ENCODE measurements at regions not wholly inside any gene's neighbourhood (a gene's known extent, or its start where the extent isn't known, plus 50 kb on each side); places are given as distances from the start of the nearest gene placed in this dataset.

DNA sequence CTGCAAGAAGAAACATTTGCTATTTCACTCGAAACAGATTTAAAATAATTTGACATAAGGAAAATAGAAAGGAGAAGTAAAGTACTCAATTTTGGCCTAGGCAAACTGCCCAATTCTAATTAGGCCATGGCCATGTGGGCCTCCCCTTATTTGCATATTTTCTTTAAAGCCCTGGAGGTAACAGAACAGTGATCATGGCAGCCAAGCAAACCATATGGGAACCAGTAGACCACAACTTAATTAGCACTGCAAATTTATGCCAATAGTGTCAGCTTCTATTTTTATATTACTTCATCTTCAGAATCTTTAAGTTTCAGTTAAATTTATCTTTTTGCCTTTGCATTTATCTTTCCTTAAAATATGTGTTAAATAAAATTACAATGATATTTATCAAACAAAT, 63.3 kb upstream of the THSD7A start:
- DNase-seq = no peak

DNA sequence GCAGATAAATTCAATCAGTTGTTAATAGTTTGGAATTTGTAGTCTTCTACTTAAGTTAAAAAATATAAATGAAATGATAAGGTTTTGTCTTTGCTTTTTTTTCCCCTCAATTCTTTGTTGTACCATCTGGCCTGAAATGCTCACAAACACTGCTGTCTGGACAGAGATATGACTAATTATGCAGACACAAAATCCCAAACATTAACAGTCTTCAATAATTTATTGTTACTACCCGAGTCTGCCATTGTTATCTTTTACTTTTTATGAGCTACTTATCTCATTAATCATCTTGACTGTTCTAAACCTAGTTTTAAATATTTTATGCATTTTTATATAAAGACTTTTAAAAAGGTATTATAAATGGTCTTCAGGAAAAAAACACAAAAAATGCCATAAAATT, 64.7 kb upstream of the THSD7A start:
- no peak for DNase-seq

DNA sequence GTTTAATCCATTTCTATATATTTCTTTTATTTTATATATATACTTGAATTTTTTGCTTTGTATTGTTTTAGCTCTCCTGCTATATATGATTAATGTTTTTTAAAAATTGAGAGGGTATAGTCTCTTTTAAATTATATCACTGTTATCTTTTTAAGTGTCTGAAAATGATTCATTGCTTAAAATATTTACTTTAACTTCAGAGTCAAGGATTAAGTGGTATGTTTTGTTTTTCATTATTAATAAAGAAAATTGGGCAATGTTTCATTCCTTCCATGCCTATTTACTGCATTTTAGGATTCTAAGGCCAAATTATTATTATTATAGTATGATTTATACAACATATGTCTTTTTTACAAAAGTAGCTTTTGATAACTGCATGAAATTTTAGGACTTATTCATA, 67.2 kb upstream of the THSD7A start:
- DNase-seq = no peak

GRCh38 chr7:11910253-11910652, 78.3 kb upstream of the THSD7A start:
- DNase-seq = no peak

DNA sequence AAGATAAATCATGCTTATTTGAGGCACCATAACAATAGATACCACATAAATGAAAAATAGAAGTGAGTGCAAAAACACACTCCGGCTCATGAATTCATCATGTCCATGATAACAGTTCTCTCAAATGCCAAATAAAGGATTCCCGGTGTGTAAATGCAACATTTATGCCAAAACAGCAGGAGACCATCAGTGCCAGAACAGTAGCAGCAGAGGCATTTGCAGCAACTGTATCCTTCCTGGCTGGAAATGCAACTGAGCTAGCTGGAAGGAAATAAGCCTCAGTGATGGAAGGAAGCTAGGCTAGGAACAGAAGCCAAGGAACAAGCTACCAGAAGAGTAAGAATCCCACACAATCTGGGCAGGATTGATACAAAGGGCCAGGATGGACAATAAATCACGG, 79.9 kb upstream of the THSD7A start:
- DNase-seq = no peak

DNA sequence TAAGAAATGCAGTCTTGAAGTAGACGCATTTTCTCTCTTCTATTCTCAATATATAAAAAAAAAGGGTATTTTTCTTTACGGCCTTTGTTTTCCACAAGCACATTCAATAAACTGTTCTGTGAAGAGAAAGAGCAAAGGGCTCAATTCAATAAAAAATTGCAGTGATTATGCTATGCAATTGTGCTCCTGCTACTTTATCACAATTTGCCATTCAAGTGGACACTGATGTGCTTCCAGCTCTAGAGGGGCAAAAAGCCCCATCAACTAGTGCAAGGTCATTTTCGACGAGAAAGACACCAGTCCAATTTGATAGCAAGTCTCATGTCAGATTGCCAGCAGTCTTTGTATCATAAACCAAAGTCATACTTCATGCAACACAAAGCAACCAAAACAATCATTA, 82.6 kb upstream of the THSD7A start:
- no peak for DNase-seq

DNA sequence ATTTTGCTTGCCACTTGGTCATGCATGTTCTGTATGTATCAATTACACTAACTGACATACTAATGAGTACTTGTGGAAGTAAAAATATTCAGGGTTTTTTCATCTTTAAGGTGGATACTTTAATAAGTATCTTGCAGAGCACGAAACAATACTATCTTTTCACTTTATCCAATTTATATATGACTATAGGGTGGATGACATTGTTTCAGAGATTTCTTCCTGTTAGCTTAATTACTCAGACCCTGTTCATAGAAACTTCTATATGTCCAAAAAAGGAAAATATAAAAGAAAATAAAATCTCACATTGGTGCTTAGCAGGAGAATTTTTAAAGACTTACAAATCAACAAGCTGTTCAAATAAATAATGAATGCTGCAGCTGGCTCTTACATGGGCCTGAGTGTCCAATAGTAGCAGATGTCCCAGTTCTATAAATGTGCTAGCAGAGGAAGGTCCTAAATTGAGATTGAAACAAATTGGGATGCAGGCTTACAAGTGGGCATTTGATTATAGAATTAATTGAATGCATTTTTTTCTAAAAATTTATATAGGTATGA, 91.5 kb upstream of the THSD7A start:
- DNase-seq = no peak

GRCh38 chr7:11931307-11931706, 99.3 kb upstream of the THSD7A start:
- DNase-seq = no peak

- no peak for DNase-seq
Measured at GRCh38 chr7:11934796-11935195, 102.8 kb upstream of the THSD7A start.

DNA sequence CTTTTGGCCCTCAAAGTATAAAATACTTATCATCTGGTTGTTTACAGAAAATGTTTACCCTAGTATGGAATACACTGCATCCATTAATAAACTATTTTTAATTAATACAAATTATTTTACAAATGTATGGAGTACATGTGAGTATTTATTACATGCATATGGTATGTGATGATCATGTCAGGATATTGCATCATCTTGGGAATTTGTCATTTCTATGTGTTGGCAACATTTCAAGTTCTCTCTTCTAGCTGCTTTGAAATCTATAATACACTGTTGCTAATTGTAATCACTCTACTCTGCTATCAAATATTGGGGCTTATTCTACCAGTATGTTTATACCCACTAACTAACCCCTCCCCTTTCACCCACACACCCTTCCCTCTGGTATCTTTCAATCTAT, 103.9 kb upstream of the THSD7A start:
- no peak for DNase-seq

DNA sequence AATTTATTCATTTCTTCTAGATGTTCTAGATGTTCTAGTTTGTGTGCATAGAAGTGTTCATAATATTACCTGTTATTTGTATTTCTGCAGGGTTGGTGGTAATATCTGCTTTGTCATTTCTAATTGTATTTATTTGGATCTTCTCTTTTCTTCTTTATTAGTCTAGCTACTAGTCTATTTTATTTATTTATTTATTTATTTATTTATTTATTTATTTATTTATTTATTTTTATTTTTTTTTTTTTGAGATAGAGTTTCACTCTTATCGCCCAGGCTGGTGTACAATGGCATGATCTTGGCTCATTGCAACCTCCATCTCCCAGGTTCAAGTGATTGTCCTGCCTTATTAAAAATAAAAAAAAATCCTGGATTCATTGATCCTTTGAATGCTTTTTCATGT, 114.8 kb upstream of the THSD7A start:
- no peak for DNase-seq

DNA sequence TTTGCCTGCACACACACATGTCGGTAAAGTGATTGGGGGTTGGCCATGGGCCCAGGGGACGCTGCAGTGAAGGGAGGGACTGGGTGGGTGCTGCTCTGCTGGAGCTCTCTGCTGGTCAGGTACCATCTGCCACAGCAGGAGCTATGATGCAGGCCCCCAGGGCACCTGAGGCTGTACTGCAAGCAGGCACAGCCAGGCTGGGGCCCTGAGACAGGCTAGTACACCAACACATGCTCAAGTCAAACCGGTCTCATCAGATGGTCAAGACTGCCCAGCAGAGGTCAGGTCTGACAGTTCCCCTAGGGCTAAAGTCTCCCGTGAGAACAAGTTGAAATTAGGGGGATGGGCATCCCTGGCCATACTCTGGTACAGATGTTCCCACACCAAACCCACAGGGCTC, 118.3 kb upstream of the THSD7A start:
- no peak for DNase-seq

DNA sequence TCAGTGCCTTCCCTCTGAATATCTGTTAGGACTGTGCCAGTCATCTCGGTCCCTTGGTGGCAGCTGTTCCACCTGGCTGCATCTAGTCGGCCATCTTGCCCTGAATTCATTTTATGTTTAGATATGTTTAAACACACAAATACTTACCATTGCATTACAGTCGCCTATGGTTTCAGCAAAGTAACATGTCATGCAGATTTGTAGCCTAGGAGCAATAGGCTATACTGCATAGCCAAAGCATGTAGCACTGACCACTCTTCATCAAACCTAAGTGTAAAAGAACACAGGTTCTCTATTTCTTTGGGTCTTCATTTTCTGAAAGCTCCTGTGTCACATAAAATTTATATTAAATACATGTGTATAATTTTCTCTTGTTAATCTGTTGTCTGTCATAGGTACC, 118.9 kb upstream of the THSD7A start:
- no peak for DNase-seq

- no peak for DNase-seq
Measured at GRCh38 chr7:11951909-11952308, 119.9 kb upstream of the THSD7A start.

GRCh38 chr7:11952972-11953371, 121.0 kb upstream of the THSD7A start:
- DNase-seq = no peak

DNA sequence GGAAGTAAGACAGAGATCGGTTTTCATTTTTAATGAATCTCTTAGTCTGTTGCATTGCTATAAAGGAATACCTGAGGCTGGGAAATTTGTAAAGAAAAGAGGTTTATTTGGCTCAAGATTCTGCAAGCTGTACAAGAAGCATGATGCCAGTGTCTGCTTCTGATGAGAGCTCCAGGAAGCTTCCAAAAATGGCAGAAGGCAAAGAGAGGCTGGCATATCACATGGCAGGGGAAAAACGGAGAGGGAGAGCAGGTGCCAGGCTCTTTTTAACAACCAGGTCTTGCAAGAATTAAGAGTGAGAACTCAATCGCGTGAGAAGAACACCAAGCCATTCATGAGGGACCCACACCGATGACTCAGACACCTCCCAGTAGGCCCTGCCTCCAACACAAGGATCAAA, 125.0 kb upstream of the THSD7A start:
- no peak for DNase-seq

DNA sequence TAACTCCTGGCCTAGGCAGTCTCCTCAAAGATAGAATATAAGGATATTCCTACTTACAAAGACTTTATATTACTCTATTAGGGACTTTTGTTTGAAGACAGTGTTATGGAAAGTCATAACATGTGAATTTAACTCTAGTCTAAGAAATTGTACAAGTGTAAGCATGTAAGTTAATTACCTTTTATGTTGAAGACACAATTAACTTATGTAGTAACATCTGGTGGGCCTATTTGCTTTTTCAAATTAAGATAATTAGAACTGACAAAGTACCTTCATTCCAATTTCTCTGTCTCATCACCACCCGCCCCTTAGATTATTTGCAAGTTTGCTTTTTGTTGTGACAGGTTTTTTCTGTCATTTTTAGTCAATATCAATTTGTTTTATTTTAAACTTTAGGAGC, 126.0 kb upstream of the THSD7A start:
- no peak for DNase-seq

- no peak for DNase-seq
Measured at GRCh38 chr7:11959121-11959520, 127.1 kb upstream of the THSD7A start.

- DNase-seq = no peak
Measured at GRCh38 chr7:11960621-11961020, 128.6 kb upstream of the THSD7A start.

DNA sequence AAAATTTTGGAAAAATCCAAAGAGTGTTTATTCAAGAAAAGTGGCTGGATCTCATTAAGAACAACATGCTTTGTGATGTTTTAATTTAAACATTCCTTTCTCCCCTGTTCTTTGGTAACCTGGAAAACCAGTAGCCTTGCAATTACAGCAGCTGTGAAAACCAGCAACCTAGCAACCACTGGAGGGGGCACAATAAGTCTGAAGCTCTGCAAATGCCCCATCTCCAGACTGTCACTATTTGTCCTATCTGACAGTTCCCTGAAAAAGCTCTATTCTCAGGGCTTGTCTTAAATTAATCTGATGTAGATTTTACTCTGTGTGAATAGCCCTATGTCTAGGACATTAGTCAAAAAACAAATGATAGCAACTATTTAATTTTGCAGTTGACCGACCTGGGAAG, 137.6 kb upstream of the THSD7A start:
- no peak for DNase-seq

DNA sequence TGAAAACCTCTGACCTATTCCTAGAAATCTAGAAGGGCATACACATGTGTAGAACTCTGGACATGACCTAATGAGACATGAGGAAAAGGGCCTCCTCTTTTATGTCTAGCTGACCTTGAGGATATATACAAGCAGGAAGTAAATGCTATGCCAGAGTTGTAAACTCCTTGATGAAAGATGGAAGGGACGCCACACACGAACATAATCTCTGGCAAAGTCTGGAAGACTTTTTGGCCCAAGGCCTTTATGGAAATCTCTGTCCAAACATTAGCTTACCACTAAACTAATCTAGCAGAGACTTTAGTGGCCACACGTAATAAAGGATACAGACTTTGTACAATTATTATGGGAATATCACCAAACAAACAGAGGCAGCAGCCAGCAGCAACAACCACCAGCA, 138.1 kb upstream of the THSD7A start:
- no peak for DNase-seq

- DNase-seq = no peak
Measured at GRCh38 chr7:11985376-11985775, 153.4 kb upstream of the THSD7A start.

DNA sequence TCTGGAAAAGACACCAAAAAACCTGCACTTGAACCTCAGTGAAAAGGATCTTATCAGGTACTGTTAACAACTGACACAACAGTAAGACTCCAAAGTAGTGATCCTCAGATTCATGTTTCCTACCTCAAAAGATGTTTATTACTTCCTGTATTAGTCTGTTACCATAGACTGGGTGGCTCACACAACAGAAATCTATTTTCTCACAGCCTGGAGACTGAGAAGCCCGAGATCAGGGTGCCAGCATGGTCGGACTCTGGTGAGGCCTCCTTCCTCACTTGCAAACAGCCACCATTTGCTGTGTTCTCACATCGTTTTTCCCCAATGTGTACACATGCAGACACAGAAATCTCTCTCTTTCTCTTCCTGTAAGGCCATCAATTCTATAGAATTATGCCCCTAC, 154.0 kb upstream of the THSD7A start:
- DNase-seq = no peak

DNA sequence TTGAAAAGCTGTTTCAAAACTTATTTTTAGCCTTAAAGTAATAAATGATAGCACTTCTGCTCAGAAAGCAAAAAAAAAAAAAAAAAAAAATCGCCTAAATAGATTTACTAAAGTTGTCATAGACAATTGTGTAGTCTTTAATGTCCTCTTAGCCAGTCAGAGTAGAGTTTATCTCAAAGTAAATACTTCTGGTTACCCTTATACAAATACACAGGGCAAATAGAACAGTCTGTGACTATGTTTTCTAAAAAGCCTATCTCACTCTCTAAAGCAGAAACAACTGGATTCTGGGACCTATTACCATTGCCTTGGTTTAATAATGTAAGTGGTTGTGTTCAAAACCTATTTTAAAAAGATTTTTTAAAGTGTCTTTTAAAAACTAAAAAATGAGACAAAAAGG, 156.2 kb upstream of the THSD7A start:
- peak; percentile 7 for DNase-seq

DNA sequence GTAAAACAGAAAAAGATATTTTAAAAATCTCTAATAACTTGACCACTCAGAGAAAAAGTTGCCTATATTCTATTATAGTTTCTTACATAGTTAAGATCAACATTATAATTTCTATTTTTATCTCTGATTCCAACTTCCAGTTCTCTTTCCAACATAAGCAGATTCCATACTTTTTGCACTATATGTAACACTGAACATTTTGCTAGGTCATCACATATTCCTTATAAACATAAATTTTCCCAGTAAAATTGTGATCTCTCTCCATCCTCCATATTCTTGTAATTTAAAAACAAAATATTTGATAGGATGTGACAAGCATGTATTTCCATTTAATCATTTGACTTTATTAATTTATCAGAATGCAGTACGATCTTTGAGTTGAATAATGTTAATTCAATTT, 170.4 kb upstream of the THSD7A start:
- no peak for DNase-seq

GRCh38 chr7:12004581-12004980, 172.6 kb upstream of the THSD7A start:
- no peak for DNase-seq

Measured in NCI-H510A (cell line).